ENCODE measurements at regions not wholly inside any gene's neighbourhood (a gene's known extent, or its start where the extent isn't known, plus 50 kb on each side); places are given as distances from the start of the nearest gene placed in this dataset.
"Not testable (repeated sequence)": the region's sequence is repeated elsewhere in the genome, so short reads cannot be mapped to it uniquely, and the experiment has no call there.

- no peak for DNase-seq
- ChIA-PET POLR2A (no interaction called here), CTCF (no interaction called here)
- Mint-ChIP-seq H3K4me1 (no peaks in the 10 kb centered on the region), H3K27ac (no peak overlapping the region), H3K4me3 (no peak overlapping the region), H3K9me3 (no peaks in the 10 kb centered on the region), H3K36me3 (ENCODE audit: low read depth) (no peaks in the 10 kb centered on the region), H3K27me3 (no peaks in the 10 kb centered on the region)
Observed at GRCh38 chr7:113582471-113582870, 336.3 kb downstream of the PPP1R3A start.

- CTCF ChIA-PET; H3K4me1 Mint-ChIP-seq; H3K27ac Mint-ChIP-seq; H3K27me3 Mint-ChIP-seq; DNase-seq; H3K4me3 Mint-ChIP-seq; H3K9me3 Mint-ChIP-seq; POLR2A ChIA-PET; H3K36me3 Mint-ChIP-seq (ENCODE audit: low read depth): not testable (repeated sequence)
Observed at GRCh38 chr7:113563257-113563656, 355.6 kb downstream of the PPP1R3A start.

GRCh38 chr7:113562801-113563200, 356.0 kb downstream of the PPP1R3A start:
- Mint-ChIP-seq H3K9me3 (no peaks in the 10 kb centered on the region), H3K36me3 (ENCODE audit: low read depth) (no peaks in the 10 kb centered on the region), H3K4me3 (no peak overlapping the region), H3K27ac (no peak overlapping the region), H3K4me1 (no peaks in the 10 kb centered on the region), H3K27me3 (no peaks in the 10 kb centered on the region)
- ChIA-PET POLR2A (no interaction called here), CTCF (no interaction called here)
- DNase-seq: no peak

- ChIA-PET POLR2A (no interaction called here), CTCF (no interaction called here)
- no peak for DNase-seq
- H3K27ac Mint-ChIP-seq: no peak overlapping the region
- no peaks in the 10 kb centered on the region for H3K27me3 Mint-ChIP-seq
- H3K36me3 Mint-ChIP-seq (ENCODE audit: low read depth): no peaks in the 10 kb centered on the region
- H3K4me1 Mint-ChIP-seq: no peaks in the 10 kb centered on the region
- H3K9me3 Mint-ChIP-seq: no peaks in the 10 kb centered on the region
- no peak overlapping the region for H3K4me3 Mint-ChIP-seq
Observed at GRCh38 chr7:113562242-113562641, 356.6 kb downstream of the PPP1R3A start.

GRCh38 chr7:113561446-113561845, 357.4 kb downstream of the PPP1R3A start:
- Mint-ChIP-seq H3K27me3 (no peaks in the 10 kb centered on the region), H3K9me3 (no peaks in the 10 kb centered on the region), H3K27ac (no peak overlapping the region), H3K4me3 (no peak overlapping the region), H3K4me1 (no peaks in the 10 kb centered on the region), H3K36me3 (ENCODE audit: low read depth) (no peaks in the 10 kb centered on the region)
- no peak for DNase-seq
- ChIA-PET POLR2A (no interaction called here), CTCF (no interaction called here)

GRCh38 chr7:113550966-113551365, 367.8 kb downstream of the PPP1R3A start:
- H3K4me1 Mint-ChIP-seq: no peaks in the 10 kb centered on the region
- H3K36me3 Mint-ChIP-seq (ENCODE audit: low read depth): no peaks in the 10 kb centered on the region
- no peaks in the 10 kb centered on the region for H3K27me3 Mint-ChIP-seq
- DNase-seq: no peak
- CTCF ChIA-PET: no interaction called here
- POLR2A ChIA-PET: no interaction called here
- H3K9me3 Mint-ChIP-seq: peaks cover 2% of the 10 kb centered on the region
- no peak overlapping the region for H3K27ac Mint-ChIP-seq
- H3K4me3 Mint-ChIP-seq: no peak overlapping the region

- no peak for DNase-seq
- Mint-ChIP-seq H3K9me3 (peaks cover 2% of the 10 kb centered on the region), H3K4me3 (no peak overlapping the region), H3K27me3 (no peaks in the 10 kb centered on the region), H3K36me3 (ENCODE audit: low read depth) (no peaks in the 10 kb centered on the region), H3K27ac (no peak overlapping the region), H3K4me1 (no peaks in the 10 kb centered on the region)
- CTCF ChIA-PET: no interaction called here
- POLR2A ChIA-PET: no interaction called here
Observed at GRCh38 chr7:113548561-113548960, 370.2 kb downstream of the PPP1R3A start.

- no peak overlapping the region for H3K27ac Mint-ChIP-seq
- H3K4me3 Mint-ChIP-seq: no peak overlapping the region
- H3K36me3 Mint-ChIP-seq (ENCODE audit: low read depth): no peaks in the 10 kb centered on the region
- peaks cover 2% of the 10 kb centered on the region for H3K9me3 Mint-ChIP-seq
- ChIA-PET CTCF (no interaction called here), POLR2A (no interaction called here)
- no peaks in the 10 kb centered on the region for H3K4me1 Mint-ChIP-seq
- H3K27me3 Mint-ChIP-seq: no peaks in the 10 kb centered on the region
- DNase-seq: no peak
Observed at GRCh38 chr7:113548137-113548536, 370.7 kb downstream of the PPP1R3A start.

GRCh38 chr7:113521468-113521867, 397.3 kb downstream of the PPP1R3A start:
- Mint-ChIP-seq H3K4me3 (no peak overlapping the region), H3K4me1 (no peaks in the 10 kb centered on the region), H3K27ac (no peak overlapping the region), H3K36me3 (ENCODE audit: low read depth) (no peaks in the 10 kb centered on the region), H3K27me3 (no peaks in the 10 kb centered on the region), H3K9me3 (peaks cover 3% of the 10 kb centered on the region)
- ChIA-PET POLR2A (no interaction called here), CTCF (no interaction called here)
- DNase-seq: no peak

GRCh38 chr7:113519472-113519871, 399.3 kb downstream of the PPP1R3A start:
- CTCF ChIA-PET: no interaction called here
- no peak overlapping the region for H3K27ac Mint-ChIP-seq
- H3K9me3 Mint-ChIP-seq: no peaks in the 10 kb centered on the region
- H3K4me1 Mint-ChIP-seq: no peaks in the 10 kb centered on the region
- DNase-seq: no peak
- no peak overlapping the region for H3K4me3 Mint-ChIP-seq
- POLR2A ChIA-PET: no interaction called here
- no peaks in the 10 kb centered on the region for H3K27me3 Mint-ChIP-seq
- no peaks in the 10 kb centered on the region for H3K36me3 Mint-ChIP-seq (ENCODE audit: low read depth)

- Mint-ChIP-seq H3K27me3 (no peaks in the 10 kb centered on the region), H3K36me3 (ENCODE audit: low read depth) (no peaks in the 10 kb centered on the region), H3K27ac (no peak overlapping the region), H3K9me3 (peaks cover 3% of the 10 kb centered on the region), H3K4me3 (no peak overlapping the region), H3K4me1 (no peaks in the 10 kb centered on the region)
- no peak for DNase-seq
- ChIA-PET CTCF (no interaction called here), POLR2A (no interaction called here)
Observed at GRCh38 chr7:113504691-113505090, 386.3 kb upstream of the SMIM30 start.

GRCh38 chr7:113504142-113504541, 385.8 kb upstream of the SMIM30 start:
- ChIA-PET CTCF (no interaction called here), POLR2A (no interaction called here)
- no peaks in the 10 kb centered on the region for H3K36me3 Mint-ChIP-seq (ENCODE audit: low read depth)
- H3K4me3 Mint-ChIP-seq: no peak overlapping the region
- H3K4me1 Mint-ChIP-seq: no peaks in the 10 kb centered on the region
- DNase-seq: no peak
- peaks cover 3% of the 10 kb centered on the region for H3K9me3 Mint-ChIP-seq
- H3K27ac Mint-ChIP-seq: no peak overlapping the region
- no peaks in the 10 kb centered on the region for H3K27me3 Mint-ChIP-seq

- POLR2A ChIA-PET; H3K4me3 Mint-ChIP-seq; H3K27me3 Mint-ChIP-seq; DNase-seq; H3K9me3 Mint-ChIP-seq; CTCF ChIA-PET; H3K27ac Mint-ChIP-seq; H3K4me1 Mint-ChIP-seq; H3K36me3 Mint-ChIP-seq (ENCODE audit: low read depth): not testable (repeated sequence)
Observed at GRCh38 chr7:113496586-113496985, 378.2 kb upstream of the SMIM30 start.

GRCh38 chr7:113494797-113495566, 376.6 kb upstream of the SMIM30 start:
- H3K27me3 Mint-ChIP-seq; POLR2A ChIA-PET; CTCF ChIA-PET; H3K4me3 Mint-ChIP-seq; DNase-seq; H3K9me3 Mint-ChIP-seq; H3K36me3 Mint-ChIP-seq (ENCODE audit: low read depth); H3K27ac Mint-ChIP-seq; H3K4me1 Mint-ChIP-seq: not testable (repeated sequence)

GRCh38 chr7:113491305-113491704, 373.0 kb upstream of the SMIM30 start:
- Mint-ChIP-seq H3K27ac (no peak overlapping the region), H3K36me3 (ENCODE audit: low read depth) (no peaks in the 10 kb centered on the region), H3K27me3 (no peaks in the 10 kb centered on the region), H3K4me1 (no peaks in the 10 kb centered on the region), H3K9me3 (peaks cover 3% of the 10 kb centered on the region), H3K4me3 (no peak overlapping the region)
- POLR2A ChIA-PET: no interaction called here
- CTCF ChIA-PET: no interaction called here
- no peak for DNase-seq
